CD4-positive, alpha-beta memory T cell (primary cell): ENCODE measurements at regions not wholly inside any gene's neighbourhood (a gene's known extent, or its start where the extent isn't known, plus 50 kb on each side); places are given as distances from the start of the nearest gene placed in this dataset.

ENCODE experiments used
- CTCF ChIA-PET: fragments of 350-600 bp; sonication (Branson Sonifier 250); formaldehyde crosslinking; loops from one replicate; lab custom pipeline; 2021; ENCODE audit warnings: inconsistent platforms; ENCODE audit not compliant: partially characterized antibody; lab: Charles Lee
- POLR2A ChIA-PET: fragments of 350-600 bp; sonication (Branson Sonifier 250); formaldehyde crosslinking; loops from one replicate; lab custom pipeline; 2021; ENCODE audit not compliant: partially characterized antibody; lab: Charles Lee
- DNase-seq, 5 donors: peaks; one replicate each; pipeline versions ENCODE4 v3.0.0 to v3.0.0-alpha.2; 2020 to 2022; ENCODE audit warnings: mixed read lengths in 1 of 5
- H3K27ac ChIP-seq: one replicate; pipeline ENCODE4 v1.7.0; 2013; ENCODE audit warnings: low read depth, low read length
- H3K27me3 ChIP-seq: 2 replicates; pipeline ENCODE4 v1.7.0; 2013; ENCODE audit warnings: mild to moderate bottlenecking, low read length, moderate library complexity; ENCODE audit not compliant: insufficient read depth
- H3K36me3 ChIP-seq: 2 replicates; pipeline ENCODE4 v1.7.0; 2013; ENCODE audit warnings: mild to moderate bottlenecking, low read length, moderate library complexity; ENCODE audit not compliant: insufficient read depth
- H3K4me1 ChIP-seq: 2 replicates; pipeline ENCODE4 v1.7.0; 2013; ENCODE audit warnings: mild to moderate bottlenecking, low read length, moderate library complexity; ENCODE audit not compliant: insufficient read depth
- H3K4me3 ChIP-seq, 2 donors: one replicate each; pipeline ENCODE4 v1.7.0; 2013; ENCODE audit warnings: low read length in 2 of 2, mild to moderate bottlenecking in 1 of 2
- H3K9me3 ChIP-seq, 2 donors: one replicate each; pipeline ENCODE4 v1.7.0; 2013; ENCODE audit warnings: low read length in 2 of 2, control low read depth in 1 of 2; ENCODE audit not compliant: control insufficient read depth in 1 of 2
- H3K27ac Mint-ChIP-seq, 7 donors: one replicate each; pipeline ENCODE4 v1.8.0; 2020 to 2021; ENCODE audit warnings: mixed read lengths in 7 of 7, mild to moderate bottlenecking in 6 of 7, inconsistent platforms in 3 of 7, moderate library complexity in 3 of 7
- H3K27me3 Mint-ChIP-seq, 2 donors: one replicate each; pipeline ENCODE4 v1.8.0; 2020 to 2021; ENCODE audit warnings: mixed read lengths in 2 of 2
- H3K36me3 Mint-ChIP-seq, 2 donors: one replicate each; pipeline ENCODE4 v1.8.0; 2020 to 2021; ENCODE audit warnings: mixed read lengths in 2 of 2, inconsistent platforms in 1 of 2, mild to moderate bottlenecking in 1 of 2
- H3K4me1 Mint-ChIP-seq, 4 donors: one replicate each; pipeline ENCODE4 v1.8.0; 2020 to 2021; ENCODE audit warnings: mixed read lengths in 4 of 4, mild to moderate bottlenecking in 1 of 4
- H3K4me3 Mint-ChIP-seq, 8 donors: one replicate each; pipeline ENCODE4 v1.8.0; 2020 to 2021; ENCODE audit warnings: mixed read lengths in 8 of 8, mild to moderate bottlenecking in 7 of 8, moderate library complexity in 6 of 8, inconsistent platforms in 3 of 8
- H3K9me3 Mint-ChIP-seq, 8 donors: one replicate each; pipeline ENCODE4 v1.8.0; 2020 to 2021; ENCODE audit warnings: mixed read lengths in 8 of 8, mild to moderate bottlenecking in 5 of 8, inconsistent platforms in 3 of 8, moderate library complexity in 1 of 8
- intact Hi-C: fragments of 100-400 bp; cut with micrococcal nuclease; formaldehyde crosslinking; loops from one replicate; pipeline ENCODE4 v1.15.1; 2023

GRCh38 chr10:65531545-65531944, 1394.3 kb upstream of the LRRTM3 start:
- no peaks in the 10 kb centered on the region for H3K27me3 ChIP-seq
- H3K9me3 Mint-ChIP-seq: peaks cover 0 to 7% (median 3%) of the 10 kb centered on the region in 8 donors
- intact Hi-C loops: no loop called here
- no peak overlapping the region for H3K4me3 Mint-ChIP-seq
- no peak overlapping the region for H3K27ac Mint-ChIP-seq
- H3K4me1 Mint-ChIP-seq: no peaks in the 10 kb centered on the region
- H3K4me1 ChIP-seq: no peaks in the 10 kb centered on the region
- H3K27me3 Mint-ChIP-seq: no peaks in the 10 kb centered on the region
- H3K4me3 ChIP-seq: no peak overlapping the region
- H3K36me3 ChIP-seq: no peaks in the 10 kb centered on the region
- no peak for DNase-seq
- no peak overlapping the region for H3K27ac ChIP-seq
- ChIA-PET POLR2A (no interaction called here), CTCF (no interaction called here)
- H3K9me3 ChIP-seq: no peaks in the 10 kb centered on the region
- no peaks in the 10 kb centered on the region for H3K36me3 Mint-ChIP-seq

- Mint-ChIP-seq H3K9me3 (peaks cover 0 to 10% (median 4%) of the 10 kb centered on the region in 8 donors), H3K27ac (no peak overlapping the region), H3K4me3 (no peak overlapping the region), H3K4me1 (no peaks in the 10 kb centered on the region), H3K36me3 (no peaks in the 10 kb centered on the region), H3K27me3 (no peaks in the 10 kb centered on the region)
- no peak for DNase-seq
- Histone ChIP-seq H3K9me3 (no peaks in the 10 kb centered on the region), H3K4me3 (no peak overlapping the region), H3K27me3 (no peaks in the 10 kb centered on the region), H3K36me3 (no peaks in the 10 kb centered on the region), H3K27ac (no peak overlapping the region), H3K4me1 (no peaks in the 10 kb centered on the region)
- intact Hi-C loops: no loop called here
- ChIA-PET CTCF (no interaction called here), POLR2A (no interaction called here)
Measured at GRCh38 chr10:65534771-65535170, 1391.1 kb upstream of the LRRTM3 start.

GRCh38 chr10:65544756-65545155, 1381.1 kb upstream of the LRRTM3 start:
- ChIA-PET CTCF (no interaction called here), POLR2A (no interaction called here)
- Mint-ChIP-seq H3K4me3 (no peak overlapping the region), H3K4me1 (no peaks in the 10 kb centered on the region), H3K27me3 (no peaks in the 10 kb centered on the region), H3K36me3 (no peaks in the 10 kb centered on the region), H3K27ac (no peak overlapping the region), H3K9me3 (peaks cover 0 to 11% (median 6%) of the 10 kb centered on the region in 8 donors)
- H3K36me3 ChIP-seq: no peaks in the 10 kb centered on the region
- H3K27ac ChIP-seq: no peak overlapping the region
- H3K4me3 ChIP-seq: no peak overlapping the region
- intact Hi-C loops: no loop called here
- no peak for DNase-seq
- no peaks in the 10 kb centered on the region for H3K27me3 ChIP-seq
- H3K4me1 ChIP-seq: no peaks in the 10 kb centered on the region
- H3K9me3 ChIP-seq: no peaks in the 10 kb centered on the region

GRCh38 chr10:65548001-65548400, 1377.8 kb upstream of the LRRTM3 start:
- Histone ChIP-seq H3K36me3 (no peaks in the 10 kb centered on the region), H3K27me3 (no peaks in the 10 kb centered on the region), H3K9me3 (no peaks in the 10 kb centered on the region), H3K4me1 (no peaks in the 10 kb centered on the region), H3K27ac (no peak overlapping the region), H3K4me3 (no peak overlapping the region)
- DNase-seq: no peak
- no peaks in the 10 kb centered on the region for H3K27me3 Mint-ChIP-seq
- H3K9me3 Mint-ChIP-seq: peaks cover 0 to 11% (median 5%) of the 10 kb centered on the region in 8 donors
- no peak overlapping the region for H3K4me3 Mint-ChIP-seq
- ChIA-PET CTCF (no interaction called here), POLR2A (no interaction called here)
- intact Hi-C loops: no loop called here
- no peaks in the 10 kb centered on the region for H3K36me3 Mint-ChIP-seq
- H3K4me1 Mint-ChIP-seq: no peaks in the 10 kb centered on the region
- H3K27ac Mint-ChIP-seq: no peak overlapping the region

GRCh38 chr10:65550761-65551160, 1375.1 kb upstream of the LRRTM3 start:
- H3K27ac Mint-ChIP-seq: no peak overlapping the region
- ChIA-PET POLR2A (no interaction called here), CTCF (no interaction called here)
- Histone ChIP-seq H3K27me3 (no peaks in the 10 kb centered on the region), H3K9me3 (no peaks in the 10 kb centered on the region), H3K4me1 (no peaks in the 10 kb centered on the region), H3K27ac (no peak overlapping the region), H3K36me3 (no peaks in the 10 kb centered on the region), H3K4me3 (no peak overlapping the region)
- H3K27me3 Mint-ChIP-seq: no peaks in the 10 kb centered on the region
- peaks cover 0 to 6% (median under 1%) of the 10 kb centered on the region in 8 donors for H3K9me3 Mint-ChIP-seq
- no peak for DNase-seq
- H3K4me3 Mint-ChIP-seq: no peak overlapping the region
- no peaks in the 10 kb centered on the region for H3K4me1 Mint-ChIP-seq
- intact Hi-C loops: no loop called here
- H3K36me3 Mint-ChIP-seq: no peaks in the 10 kb centered on the region

- H3K4me3 Mint-ChIP-seq: no peak overlapping the region
- H3K9me3 Mint-ChIP-seq: peaks cover 0 to 6% (median under 1%) of the 10 kb centered on the region in 8 donors
- H3K27me3 Mint-ChIP-seq: no peaks in the 10 kb centered on the region
- POLR2A ChIA-PET: no interaction called here
- DNase-seq: no peak
- no peaks in the 10 kb centered on the region for H3K4me1 Mint-ChIP-seq
- Histone ChIP-seq H3K4me1 (no peaks in the 10 kb centered on the region), H3K9me3 (no peaks in the 10 kb centered on the region), H3K4me3 (no peak overlapping the region), H3K27me3 (no peaks in the 10 kb centered on the region), H3K27ac (no peak overlapping the region), H3K36me3 (no peaks in the 10 kb centered on the region)
- no peaks in the 10 kb centered on the region for H3K36me3 Mint-ChIP-seq
- H3K27ac Mint-ChIP-seq: no peak overlapping the region
- intact Hi-C loops: no loop called here
- CTCF ChIA-PET: no interaction called here
Measured at GRCh38 chr10:65555192-65555591, 1370.6 kb upstream of the LRRTM3 start.

- H3K4me1 Mint-ChIP-seq: no peaks in the 10 kb centered on the region
- H3K27ac Mint-ChIP-seq: no peak overlapping the region
- H3K27me3 ChIP-seq: no peaks in the 10 kb centered on the region
- no peak overlapping the region for H3K4me3 ChIP-seq
- peaks cover 0 to 10% (median under 1%) of the 10 kb centered on the region in 8 donors for H3K9me3 Mint-ChIP-seq
- H3K27ac ChIP-seq: no peak overlapping the region
- no peaks in the 10 kb centered on the region for H3K36me3 ChIP-seq
- POLR2A ChIA-PET: no interaction called here
- H3K4me1 ChIP-seq: no peaks in the 10 kb centered on the region
- no peaks in the 10 kb centered on the region for H3K36me3 Mint-ChIP-seq
- no peak for DNase-seq
- intact Hi-C loops: loop anchor here (1.0 kb wide), 1 partner anchor 10 kb away; no protein-coding TSS in a partner anchor
- CTCF ChIA-PET: no interaction called here
- H3K4me3 Mint-ChIP-seq: no peak overlapping the region
- no peaks in the 10 kb centered on the region for H3K9me3 ChIP-seq
- no peaks in the 10 kb centered on the region for H3K27me3 Mint-ChIP-seq
Measured at GRCh38 chr10:65556006-65556405, 1369.8 kb upstream of the LRRTM3 start.

GRCh38 chr10:65559369-65559768, 1366.5 kb upstream of the LRRTM3 start:
- H3K4me1 ChIP-seq: no peaks in the 10 kb centered on the region
- Mint-ChIP-seq H3K27me3 (no peaks in the 10 kb centered on the region), H3K36me3 (no peaks in the 10 kb centered on the region), H3K4me1 (no peaks in the 10 kb centered on the region), H3K4me3 (no peak overlapping the region), H3K9me3 (peaks cover 0 to 13% (median 3%) of the 10 kb centered on the region in 8 donors), H3K27ac (no peak overlapping the region)
- DNase-seq: no peak
- no peak overlapping the region for H3K4me3 ChIP-seq
- H3K27ac ChIP-seq: no peak overlapping the region
- CTCF ChIA-PET: no interaction called here
- intact Hi-C loops: no loop called here
- no peaks in the 10 kb centered on the region for H3K27me3 ChIP-seq
- H3K9me3 ChIP-seq: no peaks in the 10 kb centered on the region
- POLR2A ChIA-PET: no interaction called here
- no peaks in the 10 kb centered on the region for H3K36me3 ChIP-seq
